ENCODE measurements at regions not wholly inside any gene's neighbourhood (a gene's known extent, or its start where the extent isn't known, plus 50 kb on each side); places are given as distances from the start of the nearest gene placed in this dataset.
"Not testable (repeated sequence)": the region's sequence is repeated elsewhere in the genome, so short reads cannot be mapped to it uniquely, and the experiment has no call there.

- TF ChIP-seq L3MBTL2 (conservative IDR thresholded peaks at IDR 0.05) (no peak), FOXA1 (IDR thresholded peaks at IDR 0.05) (no peak), NFRKB (IDR thresholded peaks at IDR 0.05) (no peak), PKNOX1 (IDR thresholded peaks at IDR 0.05) (no peak), ZNF384 (IDR thresholded peaks at IDR 0.05) (no peak), FOXK2 (IDR thresholded peaks at IDR 0.05) (no peak), HDGF (IDR thresholded peaks at IDR 0.05; ENCODE audit: borderline replicate concordance) (no peak), LEF1 (IDR thresholded peaks at IDR 0.05; ENCODE audit: borderline replicate concordance) (no peak), SP1 (IDR thresholded peaks at IDR 0.05) (no peak), SUZ12 (IDR thresholded peaks at IDR 0.05) (no peak), BHLHE40 (IDR thresholded peaks at IDR 0.05; ENCODE audit: borderline replicate concordance) (no peak), CTBP1 (IDR thresholded peaks at IDR 0.05; ENCODE audit: borderline replicate concordance) (no peak), ARNT (IDR thresholded peaks at IDR 0.05) (no peak), TARDBP (IDR thresholded peaks at IDR 0.05) (no peak), ELF4 (IDR thresholded peaks at IDR 0.05) (no peak), FOXM1 (IDR thresholded peaks at IDR 0.05; ENCODE audit: borderline replicate concordance) (no peak)
- no peak for DNase-seq (ENCODE audit: extremely low spot score)
- CTCF ChIA-PET = interaction anchor here (0.7 to 1.1 kb wide), 3 partner anchors 393 to 1489 kb away, joined by 3 to 4 read pairs (median 3); no protein-coding TSS in a partner anchor
- POLR2A ChIA-PET = no interaction called here
Observed at GRCh38 chr2:221969830-221970144, 329.0 kb downstream of the PAX3 start.

GRCh38 chr2:221969087-221969829 lies 329.5 kb downstream of the PAX3 start:
- DNase-seq (ENCODE audit: extremely low spot score) = peak; percentile 57
- TF ChIP-seq ARNT (IDR thresholded peaks at IDR 0.05) (no peak), L3MBTL2 (conservative IDR thresholded peaks at IDR 0.05) (no peak), LEF1 (IDR thresholded peaks at IDR 0.05; ENCODE audit: borderline replicate concordance) (no peak)
- POLR2A ChIA-PET = no interaction called here
- CTCF ChIA-PET = interaction anchor here (1.0 to 1.1 kb wide), 2 partner anchors 393 to 396 kb away, joined by 3 to 4 read pairs; no protein-coding TSS in a partner anchor

GRCh38 chr2:221962186-221962585 lies 336.6 kb downstream of the PAX3 start:
- ChIA-PET CTCF (no interaction called here), POLR2A (no interaction called here)
- no peak for TF ChIP-seq SP1 (IDR thresholded peaks at IDR 0.05)
- no peak for TF ChIP-seq BHLHE40 (IDR thresholded peaks at IDR 0.05; ENCODE audit: borderline replicate concordance)
- no peak for TF ChIP-seq ZNF384 (IDR thresholded peaks at IDR 0.05)
- no peak for TF ChIP-seq CTBP1 (IDR thresholded peaks at IDR 0.05; ENCODE audit: borderline replicate concordance)
- no peak for TF ChIP-seq FOXM1 (IDR thresholded peaks at IDR 0.05; ENCODE audit: borderline replicate concordance)
- TF ChIP-seq LEF1 (IDR thresholded peaks at IDR 0.05; ENCODE audit: borderline replicate concordance) = no peak
- no peak for TF ChIP-seq ELF4 (IDR thresholded peaks at IDR 0.05)
- no peak for TF ChIP-seq L3MBTL2 (conservative IDR thresholded peaks at IDR 0.05)
- no peak for DNase-seq (ENCODE audit: extremely low spot score)

GRCh38 chr2:221961561-221961960 lies 337.2 kb downstream of the PAX3 start:
- DNase-seq (ENCODE audit: extremely low spot score) = no peak
- ChIA-PET CTCF (no interaction called here), POLR2A (no interaction called here)
- TF ChIP-seq ARNT (IDR thresholded peaks at IDR 0.05) (no peak), CTBP1 (IDR thresholded peaks at IDR 0.05; ENCODE audit: borderline replicate concordance) (no peak), LEF1 (IDR thresholded peaks at IDR 0.05; ENCODE audit: borderline replicate concordance) (no peak), FOXA1 (IDR thresholded peaks at IDR 0.05) (no peak), PKNOX1 (IDR thresholded peaks at IDR 0.05) (no peak), HDGF (IDR thresholded peaks at IDR 0.05; ENCODE audit: borderline replicate concordance) (no peak), L3MBTL2 (conservative IDR thresholded peaks at IDR 0.05) (no peak)

GRCh38 chr2:221958224-221958623 lies 340.6 kb downstream of the PAX3 start:
- no peak for TF ChIP-seq CTBP1 (IDR thresholded peaks at IDR 0.05; ENCODE audit: borderline replicate concordance)
- no peak for TF ChIP-seq SUZ12 (IDR thresholded peaks at IDR 0.05)
- TF ChIP-seq FOXK2 (IDR thresholded peaks at IDR 0.05) = no peak
- TF ChIP-seq LEF1 (IDR thresholded peaks at IDR 0.05; ENCODE audit: borderline replicate concordance) = no peak
- POLR2A ChIA-PET = no interaction called here
- no peak for DNase-seq (ENCODE audit: extremely low spot score)
- CTCF ChIA-PET = no interaction called here

- ChIA-PET CTCF (interaction anchor here (0.5 kb wide), 1 partner anchor 128 kb away, joined by 3 read pairs; no protein-coding TSS in a partner anchor), POLR2A (no interaction called here)
- TF ChIP-seq ELF4 (IDR thresholded peaks at IDR 0.05) = no peak
- no peak for TF ChIP-seq TARDBP (IDR thresholded peaks at IDR 0.05)
- TF ChIP-seq FOXK2 (IDR thresholded peaks at IDR 0.05) = no peak
- TF ChIP-seq BHLHE40 (IDR thresholded peaks at IDR 0.05; ENCODE audit: borderline replicate concordance) = no peak
- no peak for TF ChIP-seq L3MBTL2 (conservative IDR thresholded peaks at IDR 0.05)
- TF ChIP-seq HDGF (IDR thresholded peaks at IDR 0.05; ENCODE audit: borderline replicate concordance) = no peak
- no peak for TF ChIP-seq CTBP1 (IDR thresholded peaks at IDR 0.05; ENCODE audit: borderline replicate concordance)
- no peak for DNase-seq (ENCODE audit: extremely low spot score)
Observed at GRCh38 chr2:221948076-221948475, 350.7 kb downstream of the PAX3 start.

GRCh38 chr2:221944452-221944851 lies 354.3 kb downstream of the PAX3 start:
- POLR2A ChIA-PET = not testable (repeated sequence)

More at GRCh38 chr2:221944452-221944851, 354.3 kb downstream of the PAX3 start:
- DNase-seq (ENCODE audit: extremely low spot score); CTCF ChIA-PET: not testable (repeated sequence)
